Esophagus mucosa (tissue), 1 donor: ENCODE measurements at regions not wholly inside any gene's neighbourhood (a gene's known extent, or its start where the extent isn't known, plus 50 kb on each side); places are given as distances from the start of the nearest gene placed in this dataset.
"Not testable (repeated sequence)": the region's sequence is repeated elsewhere in the genome, so short reads cannot be mapped to it uniquely, and the experiment has no call there.

Experiments
- ATAC-seq: fragments of 200-7000 bp; cut with Tn5 transposase; one replicate; pipeline ENCODE4 v1.9.1; 2020
- donor health status: DM: yes; HTN: yes; CAD: no.

DNA sequence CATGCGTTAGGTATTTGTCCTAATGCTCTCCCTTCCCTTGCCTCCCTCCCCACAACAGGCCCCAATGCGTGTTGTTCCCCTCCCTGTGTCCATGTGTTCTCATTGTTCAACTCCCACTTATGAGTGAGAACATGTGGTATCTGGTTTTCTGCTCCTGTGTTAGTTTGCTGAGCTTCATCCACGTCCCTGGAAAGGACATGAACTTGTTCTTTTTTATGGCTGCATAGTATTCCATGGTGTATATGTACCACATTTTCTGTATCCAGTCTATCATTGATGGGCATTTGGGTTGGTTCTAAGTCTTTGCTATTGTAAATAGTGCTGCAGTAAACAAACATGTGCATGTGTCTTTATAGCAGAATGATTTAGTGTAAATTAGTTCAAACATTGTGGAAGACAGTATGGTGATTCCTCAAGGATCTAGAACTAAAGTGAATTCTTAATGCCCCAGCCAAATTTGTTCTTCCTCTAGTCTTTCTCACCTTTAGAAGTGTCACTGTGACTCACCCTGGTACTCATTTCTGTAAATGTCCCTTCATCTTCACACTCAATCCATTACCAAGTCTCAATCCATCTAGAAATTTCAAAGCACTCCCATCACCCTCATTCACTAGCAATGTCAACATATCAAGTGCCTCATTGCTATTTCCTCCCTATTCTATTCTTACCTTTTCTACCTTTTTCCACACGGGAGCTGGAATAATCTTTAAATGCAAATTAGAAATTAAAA is 123.9 kb downstream of the MREG start:
- not testable (repeated sequence) for ATAC-seq

DNA sequence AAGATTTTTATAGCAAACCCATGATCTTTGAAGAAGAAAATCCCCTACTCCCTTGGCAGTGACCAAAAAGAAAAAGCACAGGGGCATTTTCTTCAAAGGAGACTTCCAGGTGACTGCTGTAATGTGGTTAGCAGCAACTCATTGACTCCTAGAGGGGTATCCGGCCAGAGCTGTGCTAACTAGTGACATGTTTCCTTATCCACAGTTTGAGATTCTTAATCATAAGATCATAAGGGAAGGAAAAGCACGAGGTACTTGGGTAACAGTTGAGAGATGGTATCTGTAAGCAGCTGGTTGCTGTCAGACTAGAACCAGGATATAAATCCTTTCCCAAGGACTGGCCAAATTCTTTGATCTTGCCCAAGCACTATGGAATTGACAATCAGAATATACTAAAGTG is 124.7 kb downstream of the MREG start:
- no peak for ATAC-seq

DNA sequence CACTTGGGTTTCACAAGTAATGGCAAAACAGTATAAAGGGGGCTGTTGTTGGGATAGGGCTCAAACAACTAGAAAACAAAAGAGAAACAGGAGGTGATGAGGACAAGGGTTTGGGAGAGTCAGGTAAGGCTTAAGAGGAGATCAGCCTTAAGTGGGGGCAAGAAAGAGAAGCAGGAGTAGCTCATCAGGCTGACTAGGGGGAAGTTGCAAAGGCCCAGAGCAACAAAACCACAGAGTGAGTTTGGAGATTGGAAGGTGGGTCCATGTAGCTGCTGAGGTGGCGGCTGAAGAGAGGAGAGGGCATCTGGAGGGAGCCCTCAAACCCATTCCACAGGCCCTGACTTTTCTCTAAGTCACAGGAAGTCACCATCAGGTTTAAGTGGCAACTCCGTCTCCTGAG is 126.0 kb downstream of the MREG start:
- ATAC-seq: no peak

DNA sequence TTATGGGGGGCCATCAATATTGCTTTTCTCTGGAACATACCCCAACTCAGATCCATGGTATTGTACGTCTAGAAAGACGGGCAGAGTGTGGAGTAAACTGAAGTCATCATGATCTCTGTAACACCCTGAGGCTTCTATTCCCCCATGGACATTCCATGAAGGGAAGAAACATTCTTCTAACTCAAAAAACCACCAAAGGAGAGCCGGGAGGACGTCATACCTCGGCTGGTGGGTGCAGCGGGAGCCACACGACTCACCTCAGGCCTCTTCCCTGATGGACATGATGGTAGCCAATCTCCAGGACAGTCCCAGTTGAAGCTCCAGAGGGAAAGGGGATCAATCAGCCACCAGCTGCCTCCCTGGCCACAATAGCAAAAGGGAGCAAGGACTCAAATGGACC is 127.3 kb downstream of the MREG start:
- ATAC-seq: no peak

DNA sequence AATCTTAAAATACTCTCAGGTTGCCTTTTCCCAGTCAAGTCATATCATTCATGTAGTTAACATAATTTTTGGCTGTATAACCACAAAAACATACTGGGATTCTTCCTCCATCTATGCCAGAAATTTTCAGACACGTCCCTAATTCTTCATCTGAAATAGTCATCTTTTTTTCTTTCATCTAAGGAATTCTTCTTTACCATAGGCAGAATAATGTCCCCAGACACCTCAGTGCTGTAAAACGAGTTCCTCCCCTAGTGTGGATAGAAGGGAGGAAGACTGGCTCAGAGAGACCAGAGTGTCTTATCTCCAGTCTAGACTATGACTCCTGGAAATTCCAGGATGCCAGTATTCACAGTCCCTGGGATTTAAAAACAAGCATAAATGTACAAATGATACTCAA is 127.8 kb downstream of the MREG start:
- no peak for ATAC-seq

DNA sequence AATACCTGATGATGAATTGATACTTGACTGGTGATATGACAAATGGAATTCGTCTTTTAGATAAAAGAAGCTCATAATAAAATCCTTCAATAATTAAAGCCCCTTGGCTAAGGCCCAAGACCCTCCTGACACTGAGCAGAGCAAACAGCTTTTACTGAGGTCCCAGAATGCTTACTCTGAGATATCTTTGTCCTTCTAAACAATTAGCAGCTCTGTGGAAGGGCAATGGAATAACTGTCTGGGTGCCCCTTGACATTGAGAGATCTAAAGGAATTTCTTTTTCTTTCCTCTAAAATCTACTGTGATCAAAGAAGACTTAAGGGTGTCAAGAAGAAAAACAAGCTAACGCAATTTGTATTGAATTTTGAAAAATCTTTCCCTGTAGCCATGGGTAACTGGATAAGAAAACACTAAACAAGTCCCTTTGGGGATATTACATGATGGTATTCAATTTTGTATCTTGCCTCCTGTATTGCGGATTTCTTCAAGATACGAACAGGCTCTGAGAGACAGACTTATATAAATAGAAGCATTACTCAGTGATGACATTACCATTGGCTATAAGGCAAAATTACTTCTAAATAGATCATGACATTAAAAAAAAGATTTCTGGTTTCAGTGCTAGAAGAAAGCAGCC is 128.8 kb downstream of the MREG start:
- no peak for ATAC-seq

DNA sequence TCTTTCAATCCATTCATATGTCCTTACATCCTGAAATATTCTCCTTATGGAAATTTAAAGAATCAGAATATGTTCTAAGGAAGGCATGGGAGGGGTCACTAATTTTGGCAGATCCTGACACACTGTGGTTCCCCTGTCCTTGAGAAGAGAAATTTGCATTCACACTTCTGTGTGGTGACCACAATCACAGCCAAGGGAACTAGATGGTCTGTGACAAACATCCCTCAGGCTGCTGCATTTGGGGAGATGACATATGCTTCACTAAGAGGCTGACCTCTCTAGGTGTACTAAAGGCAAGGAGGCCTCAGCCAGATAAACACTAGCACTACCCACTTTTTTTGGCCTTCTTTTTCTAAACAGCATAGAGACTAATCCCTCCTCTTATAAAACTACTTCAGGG is 129.6 kb downstream of the MREG start:
- ATAC-seq: no peak

DNA sequence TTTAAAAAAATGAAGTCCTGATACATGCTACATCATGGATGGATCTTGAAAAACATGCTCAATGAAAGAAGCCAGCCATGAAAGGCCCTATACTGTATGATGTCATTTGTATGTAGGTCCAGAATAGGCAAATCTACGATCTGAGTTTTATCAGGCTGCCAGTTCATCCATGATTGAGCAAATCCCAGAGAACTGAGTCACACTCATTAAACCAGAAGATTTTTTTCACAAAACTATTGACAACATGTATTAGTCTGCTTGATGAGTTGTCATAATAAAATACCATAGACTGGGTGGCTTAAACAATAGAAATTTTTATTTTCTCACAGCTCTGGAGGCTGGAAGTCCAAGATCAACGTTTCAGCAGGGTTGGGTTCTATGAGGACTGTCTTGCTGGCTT is 130.7 kb downstream of the MREG start:
- ATAC-seq: no peak

DNA sequence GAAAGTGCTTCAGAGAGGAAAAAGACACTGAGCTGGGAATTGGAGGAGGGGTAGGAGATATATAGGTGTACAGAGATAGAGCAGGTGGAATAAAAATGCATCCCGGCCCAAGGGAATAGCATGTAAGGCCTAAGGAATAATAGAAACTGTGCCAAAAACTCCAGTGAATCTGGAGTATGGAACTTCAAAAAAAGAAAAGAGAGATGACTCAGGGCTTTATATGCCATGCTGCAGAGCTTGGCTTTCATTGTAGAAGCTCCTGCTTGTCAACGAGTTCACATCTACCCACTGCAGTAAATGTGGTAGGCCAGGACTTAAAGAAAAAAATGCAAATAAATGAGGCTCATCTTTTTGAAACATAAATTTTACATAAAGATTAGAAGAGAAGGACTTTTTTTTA is 131.8 kb downstream of the MREG start:
- ATAC-seq: no peak

DNA sequence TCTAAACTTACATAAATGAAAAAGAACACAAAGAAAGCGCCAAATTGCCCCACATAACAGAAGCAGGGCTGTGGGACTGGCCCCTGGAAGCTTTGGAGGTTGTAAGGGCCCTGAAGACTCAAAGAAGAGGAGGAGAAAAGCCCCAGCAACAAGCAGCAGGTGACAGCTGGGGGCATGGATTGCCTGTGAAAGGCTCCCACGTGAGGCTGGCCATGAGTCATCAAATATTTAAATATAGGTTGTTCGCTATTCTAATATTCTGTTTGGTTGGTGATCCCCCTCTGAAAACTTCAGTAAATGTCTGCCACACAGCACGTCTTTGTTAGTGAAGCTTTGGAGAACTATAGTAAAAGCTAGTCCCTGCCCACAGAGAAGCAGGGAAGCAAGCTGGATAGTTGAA is 132.4 kb downstream of the MREG start:
- no peak for ATAC-seq

DNA sequence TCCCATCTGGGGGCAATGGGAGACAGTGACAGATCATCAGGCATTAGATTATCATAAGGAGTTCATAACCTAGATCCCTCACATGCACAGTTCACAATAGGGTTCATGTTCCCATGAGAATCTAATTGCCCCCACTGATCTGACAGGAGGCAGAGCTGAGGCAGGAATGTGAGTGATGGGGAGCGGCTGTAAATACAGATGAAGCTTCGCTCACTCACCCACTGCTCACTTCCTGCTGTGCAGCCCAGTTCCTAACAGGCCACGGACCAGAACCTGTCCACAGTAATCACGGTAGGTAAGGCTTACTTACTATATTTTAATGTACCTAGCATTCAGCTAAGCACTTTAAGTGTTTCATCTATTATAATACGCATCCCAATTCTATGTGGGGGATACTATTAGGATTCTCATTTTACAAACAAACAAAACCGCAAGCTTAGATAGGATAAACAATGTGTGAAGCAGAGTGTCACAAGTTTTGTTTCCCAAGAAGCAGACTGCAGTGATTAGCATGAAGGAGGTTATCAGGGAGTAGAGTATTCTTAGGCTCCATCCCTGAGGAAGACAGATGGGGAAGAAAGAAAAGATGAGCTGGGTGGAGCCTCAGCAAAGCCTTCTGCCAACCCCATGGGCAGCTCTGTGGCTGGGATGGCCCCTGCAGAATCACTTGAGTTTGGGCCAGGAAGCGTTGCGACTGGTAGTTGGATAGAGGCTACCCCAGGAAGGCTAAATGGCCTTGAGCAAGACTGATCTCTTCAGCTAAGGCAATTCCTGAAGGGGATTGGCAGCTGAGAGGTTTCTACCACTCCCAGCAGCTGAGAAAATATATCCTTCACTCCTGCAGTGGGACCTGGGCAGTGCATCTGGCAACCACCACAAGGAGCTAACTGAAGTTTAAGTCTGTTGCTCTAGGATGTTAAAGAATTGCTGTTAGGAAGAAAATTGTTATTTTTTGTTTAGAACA is 133.1 kb downstream of the MREG start:
- ATAC-seq: no peak

DNA sequence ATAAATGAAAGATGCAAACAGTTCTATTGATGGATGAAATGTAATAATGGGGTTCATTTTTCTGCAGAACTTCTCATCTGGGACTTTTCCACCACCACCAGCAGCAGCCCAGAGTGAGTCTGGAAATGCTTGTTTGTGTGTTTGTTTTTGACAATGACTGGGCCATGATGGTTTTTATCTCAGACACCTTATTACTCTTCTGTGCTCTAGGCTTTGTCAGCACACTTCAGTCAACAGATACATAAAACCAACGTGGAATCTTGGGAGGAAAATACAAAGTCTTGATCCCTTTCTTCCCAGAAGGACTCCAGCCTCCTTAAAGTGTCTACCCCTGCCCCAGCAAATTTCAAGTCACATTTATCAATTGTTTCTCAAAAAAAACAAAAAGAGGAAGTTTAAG is 134.0 kb downstream of the MREG start:
- no peak for ATAC-seq

DNA sequence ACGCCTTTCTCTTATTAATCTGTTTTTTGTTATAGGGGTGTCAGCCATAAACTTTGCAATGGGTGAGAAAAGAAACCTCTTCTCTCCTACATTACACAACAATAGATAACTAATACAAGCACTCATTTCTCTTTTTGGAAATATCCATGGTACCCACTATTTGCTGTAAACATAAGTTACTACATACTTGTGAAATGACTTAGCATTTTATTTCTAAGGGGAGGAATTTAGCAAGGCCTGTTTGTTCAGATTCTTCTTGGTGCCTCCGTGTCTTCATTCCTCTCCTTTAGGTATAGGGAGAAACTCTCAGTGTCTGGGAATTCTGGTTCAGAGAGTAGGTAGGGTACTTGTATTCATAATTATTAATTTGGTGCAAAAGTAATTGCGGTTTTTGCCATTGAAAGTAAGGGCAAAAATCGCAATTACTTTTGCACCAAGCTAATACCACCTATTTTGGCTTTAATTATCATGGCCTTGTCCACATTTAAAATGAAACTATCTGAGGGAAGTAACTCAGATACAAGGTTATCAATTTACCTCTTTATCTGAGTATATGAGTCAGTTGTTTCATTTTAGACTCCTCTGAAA is 134.8 kb downstream of the MREG start:
- no peak for ATAC-seq

DNA sequence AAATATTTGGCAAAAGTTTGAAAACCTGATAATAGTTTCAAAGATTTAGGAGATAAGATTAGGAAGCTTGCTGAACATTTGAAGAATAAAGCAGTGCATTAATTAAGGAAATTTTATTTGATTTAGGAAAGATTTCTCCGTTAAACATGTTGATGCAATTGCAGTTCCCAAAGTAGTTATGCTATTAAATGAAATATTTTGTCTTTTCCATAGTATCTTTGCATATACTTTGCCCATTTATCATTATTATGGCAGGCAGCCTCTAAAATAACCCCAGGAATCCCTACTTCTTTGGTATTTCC is 136.5 kb downstream of the MREG start:
- ATAC-seq: no peak

DNA sequence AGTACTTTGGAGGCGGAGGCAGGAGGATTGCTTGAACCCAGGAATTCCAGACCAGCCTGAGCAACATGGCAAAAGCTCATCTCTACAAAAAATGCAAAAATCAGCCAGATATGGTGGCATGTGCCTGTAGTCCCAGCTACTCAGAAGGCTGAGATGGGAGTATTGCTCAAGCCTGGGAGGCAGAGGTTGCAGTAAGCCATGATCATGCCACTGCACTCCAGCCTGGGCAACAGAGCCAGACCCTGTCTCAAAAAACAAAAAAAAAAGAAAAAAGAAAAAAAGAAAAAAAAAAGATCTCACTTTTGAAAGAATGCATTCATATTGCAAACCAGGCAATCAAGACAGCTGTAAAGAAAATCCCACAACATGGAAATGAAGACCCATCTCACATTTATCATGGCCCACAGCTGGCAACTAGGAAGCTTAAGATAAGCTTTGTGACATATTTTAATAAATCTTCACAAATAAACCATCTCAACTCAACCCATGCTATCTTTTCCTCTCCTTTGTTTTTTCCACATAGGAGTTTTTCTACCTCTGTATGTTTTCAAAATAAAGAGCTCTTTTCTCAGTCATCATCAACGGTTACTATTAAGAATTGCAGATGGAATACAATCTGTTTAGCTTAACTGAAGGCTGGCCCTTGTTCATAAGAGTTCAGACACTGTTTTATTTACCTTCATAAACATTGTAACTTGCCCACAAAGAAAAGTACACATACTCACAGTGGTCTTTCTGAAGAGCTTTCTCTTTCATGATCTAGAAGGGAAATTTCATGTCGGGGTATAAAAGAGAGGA is 137.0 kb downstream of the MREG start:
- ATAC-seq: no peak

DNA sequence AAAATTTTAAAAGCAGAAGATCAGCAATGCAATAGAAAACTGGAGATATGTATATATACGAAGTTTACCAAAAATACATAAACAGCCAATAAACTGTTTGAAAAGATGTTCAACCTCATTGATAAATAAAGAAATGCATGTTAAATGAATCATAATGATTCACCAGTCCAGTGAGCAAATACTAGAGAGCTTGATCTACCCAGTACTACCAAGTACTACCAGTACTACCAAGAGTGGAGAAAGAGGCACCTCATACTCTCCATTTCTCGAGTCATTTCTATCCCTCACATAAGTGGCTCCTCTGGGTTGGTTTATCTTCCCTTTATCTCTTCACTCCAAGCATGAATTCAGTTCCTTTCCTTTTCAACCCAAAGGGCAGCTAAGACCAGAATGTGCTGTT is 138.9 kb downstream of the MREG start:
- ATAC-seq: no peak

DNA sequence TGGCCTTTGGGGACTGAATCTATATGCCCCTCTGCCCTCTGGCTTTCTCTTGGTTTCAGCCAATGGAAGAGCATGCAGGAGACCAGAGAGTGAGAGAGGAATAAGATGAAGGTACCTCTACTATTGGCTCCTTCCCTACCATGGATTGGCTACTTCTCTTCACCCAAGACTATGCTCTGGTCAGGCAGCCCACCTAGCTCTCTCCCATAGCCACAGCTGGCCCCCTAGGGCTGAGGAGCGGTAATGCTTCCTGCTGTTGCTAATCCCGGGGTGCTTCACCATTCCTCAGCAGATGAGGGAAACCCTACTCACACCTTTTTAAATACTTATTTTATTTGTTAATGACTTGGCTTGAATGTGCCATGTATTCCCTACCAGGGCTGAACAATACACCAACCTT is 142.4 kb downstream of the MREG start:
- no peak for ATAC-seq

DNA sequence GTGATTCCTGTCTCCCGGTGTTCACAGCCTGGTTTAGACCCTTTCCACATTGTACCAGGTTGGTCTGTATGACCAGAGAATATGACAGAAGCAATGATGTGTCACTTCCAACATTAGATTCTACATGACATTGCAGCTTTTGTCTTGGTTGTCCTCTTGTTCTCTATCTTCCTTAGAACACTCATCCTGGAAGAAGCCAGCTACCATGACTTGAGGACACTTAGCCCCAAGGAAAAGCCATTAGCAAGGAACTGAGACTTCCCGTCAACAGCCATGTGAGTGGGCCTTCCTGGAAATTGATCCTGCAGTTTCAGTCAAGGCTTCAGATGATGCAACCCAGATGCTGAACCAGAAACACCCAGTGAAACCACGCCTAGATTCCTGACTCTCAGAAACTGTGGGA is 143.3 kb downstream of the MREG start:
- ATAC-seq: no peak

DNA sequence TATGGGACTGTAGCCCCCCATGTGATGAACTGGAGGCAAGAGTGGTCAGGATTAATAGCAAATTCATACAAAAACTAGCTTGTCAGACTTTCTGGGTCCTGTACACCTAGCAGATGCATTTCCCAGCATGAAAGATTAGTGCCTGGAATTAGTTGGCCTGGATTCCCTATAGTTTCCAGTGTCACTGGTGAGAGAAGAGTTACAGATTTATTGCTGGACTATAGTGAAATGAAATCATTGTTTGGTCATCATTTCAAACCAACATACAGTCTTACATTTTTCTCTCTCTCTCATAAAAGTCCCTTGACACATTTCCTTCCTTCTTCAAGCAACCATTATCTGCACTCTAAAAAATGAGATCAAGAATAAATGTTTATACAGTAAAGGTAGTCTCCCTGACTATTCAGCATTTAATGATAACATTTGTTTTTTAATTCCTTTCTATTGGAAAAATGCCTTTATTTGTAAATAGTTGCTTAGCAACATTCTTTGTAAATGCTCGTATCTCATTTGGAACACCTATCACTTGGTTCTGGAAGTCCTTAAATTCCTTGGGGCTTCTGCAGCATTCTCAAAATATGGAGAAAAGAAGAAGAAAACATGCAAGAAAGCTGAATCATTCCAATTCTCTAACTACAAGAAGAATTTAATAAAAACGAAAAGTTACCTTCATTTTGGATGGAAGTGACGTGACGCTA is 144.4 kb downstream of the MREG start:
- no peak for ATAC-seq

DNA sequence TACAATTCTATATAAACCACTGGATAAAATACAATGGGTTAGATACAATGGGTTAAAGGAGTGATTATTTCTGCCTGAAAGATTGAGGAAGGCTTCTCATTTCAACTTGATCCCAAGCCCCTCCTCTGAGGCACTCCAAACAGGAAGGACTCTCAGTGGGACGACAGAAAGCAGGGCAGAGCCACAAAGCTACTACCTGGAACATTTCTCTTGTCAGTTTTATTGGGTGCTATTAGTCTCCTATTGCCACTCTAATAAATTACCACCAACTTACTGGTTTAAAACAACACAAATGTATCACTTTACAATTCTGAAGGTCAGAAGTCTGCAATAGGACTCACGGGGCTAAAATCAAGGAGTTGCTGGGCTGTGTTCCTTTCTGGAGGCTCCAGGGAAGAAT is 146.7 kb downstream of the MREG start:
- no peak for ATAC-seq

DNA sequence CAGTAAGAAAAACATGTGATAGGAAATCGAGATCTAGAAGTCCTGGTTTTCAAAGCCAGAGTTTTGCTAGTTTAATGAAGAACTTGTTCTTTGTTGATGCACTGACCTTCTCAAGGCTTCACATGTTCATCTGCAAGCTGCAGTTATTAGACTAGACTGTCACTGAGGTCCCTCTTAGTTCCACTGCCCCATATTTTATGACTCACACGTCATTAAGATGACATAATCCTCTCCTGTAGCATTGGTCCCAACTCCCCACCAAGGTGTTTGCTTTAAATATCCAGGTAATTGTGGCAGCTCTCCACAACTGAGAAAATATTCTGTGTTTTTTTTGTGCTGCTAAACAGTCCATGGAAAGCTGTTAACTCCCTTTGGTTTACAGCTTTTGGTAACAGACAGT is 149.7 kb downstream of the MREG start:
- no peak for ATAC-seq

DNA sequence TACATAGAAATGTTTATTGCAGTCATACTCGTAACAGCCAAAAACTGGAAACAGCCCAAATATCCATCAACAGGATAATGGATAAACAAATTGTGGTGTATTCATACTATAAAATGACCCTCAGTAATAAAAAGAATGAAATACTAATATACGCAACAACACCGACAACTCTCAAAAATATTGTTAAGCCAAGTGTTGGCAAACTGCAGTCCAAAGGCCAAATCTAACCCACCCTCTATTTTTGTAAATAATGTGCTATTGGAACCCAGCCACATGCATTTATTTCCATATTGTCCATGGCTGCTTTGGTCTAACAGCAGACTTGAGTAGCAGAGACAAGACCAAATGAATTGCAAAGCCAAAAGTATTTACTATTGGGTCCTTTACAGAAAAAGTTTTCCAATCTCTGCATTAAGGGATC is 151.0 kb downstream of the MREG start:
- ATAC-seq: no peak
